Midbrain (tissue), 1 donor: ENCODE measurements at regions not wholly inside any gene's neighbourhood (a gene's known extent, or its start where the extent isn't known, plus 50 kb on each side); places are given as distances from the start of the nearest gene placed in this dataset.
"Not testable (repeated sequence)": the region's sequence is repeated elsewhere in the genome, so short reads cannot be mapped to it uniquely, and the experiment has no call there.

Experiments used
- DNase-seq: peaks from one replicate; lab custom pipeline; 2025; lab: John Stamatoyannopoulos, UW

DNA sequence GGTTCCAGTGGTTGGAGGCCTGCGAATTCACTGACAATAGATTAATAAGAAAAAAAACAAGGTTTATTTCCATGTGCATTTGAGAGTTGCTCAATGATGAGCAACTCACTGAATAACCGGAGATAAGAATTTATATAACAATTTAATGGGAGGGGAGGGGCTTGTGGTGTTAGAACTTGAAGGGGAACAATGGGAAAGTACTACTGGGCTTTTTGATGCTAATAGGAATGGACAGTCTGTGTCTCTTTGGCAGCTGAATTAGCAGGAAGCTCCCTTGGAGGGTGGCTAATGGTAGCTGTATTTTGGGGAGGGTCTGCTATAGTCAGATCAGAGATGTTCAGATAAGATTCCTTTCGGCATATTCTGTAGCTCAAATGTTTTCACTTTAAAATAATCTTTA is 62.4 kb upstream of the GMDS start:
- DNase-seq, result no peak

DNA sequence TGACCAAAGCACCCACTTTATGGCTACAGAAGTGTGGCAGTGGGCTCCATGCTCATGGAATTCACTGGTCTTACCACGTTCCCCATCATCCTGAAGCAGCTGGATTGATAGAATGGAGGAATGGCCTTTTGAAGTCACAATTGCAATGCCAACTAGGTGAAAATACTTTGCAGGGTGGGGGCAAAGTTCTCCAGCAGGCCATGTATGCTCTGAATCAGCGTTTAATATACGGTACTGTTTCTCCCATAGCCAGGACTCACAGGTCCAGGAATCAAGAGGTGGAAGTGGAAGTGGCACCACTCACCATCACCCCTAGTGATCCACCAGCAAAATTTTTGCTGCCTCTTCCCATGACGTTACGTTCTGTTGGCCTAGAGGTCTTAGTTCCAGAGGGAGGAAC is 60.5 kb upstream of the GMDS start:
- DNase-seq, result no peak

DNA sequence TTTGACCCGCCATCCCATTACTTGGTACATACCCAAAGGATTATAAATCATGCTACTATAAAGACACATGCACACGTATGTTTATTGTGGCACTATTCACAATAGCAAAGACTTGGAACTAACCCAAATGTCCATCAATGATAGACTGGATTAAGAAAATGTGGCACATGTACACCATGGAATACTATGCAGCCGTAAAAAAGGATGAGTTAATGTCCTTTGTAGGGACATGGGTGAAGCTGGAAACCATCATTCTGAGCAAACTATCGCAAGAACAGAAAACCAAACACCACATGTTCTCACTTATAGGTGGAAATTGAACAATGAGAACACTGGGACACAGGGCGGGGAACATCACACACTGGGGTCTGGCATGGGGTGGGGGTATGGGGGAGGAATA is 57.1 kb upstream of the GMDS start:
- DNase-seq, result not testable (repeated sequence)

DNA sequence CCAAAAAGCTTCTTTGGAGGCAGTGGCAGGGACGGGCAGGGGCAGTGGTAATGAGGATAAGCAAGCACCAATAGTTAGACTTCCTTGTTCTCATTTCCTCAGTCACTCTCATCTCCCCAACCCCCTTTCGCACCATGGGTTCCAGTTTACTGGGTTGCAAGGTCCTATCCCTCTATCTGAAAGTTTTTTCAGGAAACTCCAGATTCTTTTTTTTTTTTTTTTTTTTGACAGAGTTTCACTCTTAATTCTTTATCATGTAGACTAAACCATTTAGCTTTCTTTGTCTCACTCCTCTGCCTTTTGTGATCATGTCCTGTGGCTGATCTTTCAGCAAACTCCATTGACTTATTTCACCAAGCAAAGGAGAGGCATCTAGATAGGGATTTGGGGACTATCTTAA is 51.4 kb upstream of the GMDS start:
- DNase-seq, result no peak
